GM18907 (cell line): ENCODE measurements at regions not wholly inside any gene's neighbourhood (a gene's known extent, or its start where the extent isn't known, plus 50 kb on each side); places are given as distances from the start of the nearest gene placed in this dataset.

ENCODE experiments used
- ATAC-seq: cut with Tn5 transposase; IDR thresholded peaks from one replicate; pipeline ENCODE4 v1.9.1; 2021; ENCODE audit warnings: mild to moderate bottlenecking, moderate library complexity; ENCODE audit not compliant: unreplicated experiment

DNA sequence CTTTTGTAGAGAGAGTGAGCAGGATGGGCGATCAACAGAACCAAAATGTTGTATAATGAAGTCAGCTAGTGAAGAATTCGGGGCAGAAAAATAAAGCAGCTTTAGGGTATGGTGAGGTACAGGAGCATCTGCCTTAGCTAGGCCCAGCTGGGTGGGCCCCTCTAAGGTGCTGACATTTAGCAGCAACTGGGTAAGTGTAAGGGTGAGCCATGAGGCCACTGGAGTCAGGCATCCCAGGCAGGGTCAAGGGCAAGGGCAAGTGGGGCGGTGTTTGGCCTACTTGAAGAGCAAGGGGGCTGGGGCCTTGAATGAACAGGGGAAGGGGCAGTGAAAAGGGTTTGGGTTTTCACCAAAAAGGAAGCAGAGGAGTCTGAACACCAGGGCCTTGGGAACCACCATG is 583.6 kb downstream of the BCL11B start:
- ATAC-seq: no peak

DNA sequence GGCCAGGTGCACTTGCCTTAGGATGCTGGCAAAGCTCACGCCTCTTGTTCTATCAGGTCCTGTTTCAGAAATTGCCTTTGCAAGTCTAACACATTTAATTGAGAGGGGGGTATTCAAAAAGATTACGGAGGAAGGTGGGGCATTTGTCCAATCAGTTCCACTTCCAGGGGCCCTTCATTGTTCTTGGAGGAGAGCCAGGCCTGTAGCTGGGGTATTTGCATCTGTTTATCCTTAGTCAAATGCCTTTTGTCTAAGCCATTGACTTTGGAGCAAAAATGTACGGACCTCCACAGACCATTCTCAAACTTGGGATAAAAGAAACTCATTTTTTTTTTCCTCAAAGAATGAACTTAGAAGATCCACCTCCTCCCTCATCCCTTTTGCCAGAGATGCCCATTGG is 582.0 kb downstream of the BCL11B start:
- ATAC-seq: no peak

DNA sequence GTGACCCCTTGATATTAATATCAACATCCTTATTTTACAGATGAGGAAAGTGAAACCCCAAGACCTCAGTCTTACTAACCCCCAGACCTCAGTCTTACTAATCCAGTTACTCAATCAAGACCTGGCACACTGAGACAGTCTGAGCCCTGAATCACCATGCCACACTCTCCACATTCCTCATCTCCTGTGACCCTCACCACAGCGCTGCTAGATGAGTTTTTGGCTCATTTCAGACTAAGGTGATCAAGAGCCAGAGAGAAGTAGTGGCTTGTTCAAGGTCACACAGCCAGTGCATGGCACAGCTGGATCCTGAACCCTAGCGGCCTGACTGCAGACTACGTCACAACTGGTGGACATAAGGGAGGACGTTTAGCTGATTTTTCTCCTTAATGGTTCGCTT is 579.2 kb downstream of the BCL11B start:
- no peak for ATAC-seq

DNA sequence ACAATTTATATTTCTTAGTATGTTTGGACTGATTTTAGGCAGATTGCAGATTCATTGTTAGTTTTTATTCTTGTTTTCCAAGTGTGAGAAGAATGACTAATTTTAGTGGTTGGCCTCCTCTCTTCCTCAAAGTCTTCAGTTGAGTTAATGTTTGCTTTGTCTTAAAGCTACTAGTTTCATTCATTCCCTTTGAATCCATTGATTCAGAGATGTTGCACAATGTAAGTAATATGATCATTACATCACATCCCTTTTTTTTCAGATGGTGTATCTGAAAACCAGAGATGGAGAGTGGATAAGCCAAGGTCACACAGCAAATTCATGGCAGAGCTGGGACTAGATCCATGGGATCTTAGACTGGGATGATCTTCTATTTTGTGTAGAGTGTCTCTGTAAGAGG is 577.5 kb downstream of the BCL11B start:
- ATAC-seq: no peak

DNA sequence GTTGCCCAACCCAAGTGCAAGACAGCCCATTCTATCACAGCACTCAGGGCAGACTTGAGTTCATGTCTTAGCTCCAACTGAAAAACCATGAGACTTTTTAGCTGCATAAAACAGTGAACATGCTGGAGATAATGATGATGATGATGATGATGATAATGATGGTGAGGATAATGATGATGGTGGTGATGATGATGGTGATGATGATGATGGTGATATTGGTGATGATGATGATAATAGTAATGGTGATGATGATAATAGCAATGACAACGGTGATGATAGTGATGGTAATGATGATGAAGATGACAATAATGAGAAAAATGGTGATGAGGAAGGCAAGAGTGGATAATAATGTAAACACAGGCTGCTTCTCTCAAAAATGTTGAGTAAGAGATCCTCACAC is 576.2 kb downstream of the BCL11B start:
- ATAC-seq: no peak

DNA sequence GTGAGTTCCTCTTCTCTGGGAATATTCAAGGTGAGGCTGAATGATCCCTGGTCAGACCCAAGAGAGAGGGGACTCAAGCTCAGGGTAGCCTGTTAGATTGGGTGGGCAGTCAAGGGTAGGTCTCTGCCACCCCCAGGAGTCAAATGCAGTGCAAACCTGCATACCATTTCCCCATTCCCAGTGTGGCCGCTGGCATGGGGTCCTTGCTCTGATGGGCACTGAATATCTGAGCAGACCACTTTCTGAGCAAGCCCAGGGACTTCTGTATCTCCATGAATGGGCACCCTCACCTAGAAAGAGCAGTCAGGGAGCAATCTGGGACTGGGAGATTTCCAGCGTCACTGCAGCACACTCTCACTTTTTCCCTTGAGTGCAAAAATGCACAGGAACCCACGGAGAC is 573.7 kb downstream of the BCL11B start:
- ATAC-seq: no peak

DNA sequence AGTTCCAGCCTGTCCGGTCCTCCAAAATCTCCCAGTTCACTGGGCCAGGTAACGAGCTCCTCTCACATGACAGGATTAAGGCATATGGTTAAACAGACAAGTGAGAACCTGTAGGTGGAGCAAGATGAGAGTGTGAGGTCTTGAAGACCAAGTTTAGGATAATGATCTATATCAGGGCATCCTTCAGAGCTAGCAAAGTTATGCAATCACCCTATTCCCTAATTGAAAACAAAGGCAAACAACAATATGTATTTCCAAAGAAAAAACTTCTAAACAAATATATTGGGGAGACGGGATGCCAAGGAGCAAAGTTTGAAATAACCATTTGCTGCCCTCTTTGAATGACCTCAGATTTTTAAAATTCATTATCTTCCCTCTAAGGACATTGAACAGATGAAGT is 571.2 kb downstream of the BCL11B start:
- ATAC-seq: no peak

DNA sequence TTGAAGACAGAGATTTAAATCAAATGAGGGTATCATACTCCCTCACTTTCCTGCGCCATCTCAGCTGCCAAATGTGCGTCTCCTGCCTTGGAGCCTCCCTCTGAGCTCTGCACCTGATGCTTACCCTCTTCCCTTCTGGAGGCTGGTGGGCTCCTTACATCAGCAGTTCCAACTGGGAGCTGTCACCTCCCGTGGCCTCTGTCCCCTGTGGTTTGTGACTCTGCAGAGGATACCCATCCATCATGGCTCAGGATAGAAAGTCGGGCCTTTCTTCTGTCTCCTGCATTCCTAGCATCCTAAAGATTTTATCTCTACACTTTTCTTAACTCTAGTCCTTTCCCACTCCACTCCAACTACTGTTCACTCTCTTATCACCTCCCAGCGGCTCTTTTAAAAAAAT is 570.6 kb downstream of the BCL11B start:
- no peak for ATAC-seq

DNA sequence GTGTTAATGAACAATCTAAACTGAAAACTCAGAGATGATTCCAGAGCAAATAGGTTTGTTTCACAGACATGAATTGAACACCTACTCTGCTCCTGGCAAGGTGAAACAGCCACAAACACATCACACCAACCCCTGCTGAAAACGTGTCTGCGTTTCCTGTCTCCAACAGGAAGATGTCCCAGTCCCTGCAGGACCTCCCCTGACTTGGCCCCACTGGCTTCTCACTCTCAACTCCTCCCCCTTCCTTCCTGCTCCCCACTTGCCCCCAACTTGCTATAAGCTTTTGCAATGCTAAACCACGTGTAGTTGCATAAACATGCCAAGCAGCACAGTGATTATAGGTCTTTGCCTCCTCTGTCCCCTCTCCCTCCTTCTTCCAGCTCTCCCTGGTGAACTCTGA is 567.6 kb downstream of the BCL11B start:
- no peak for ATAC-seq

DNA sequence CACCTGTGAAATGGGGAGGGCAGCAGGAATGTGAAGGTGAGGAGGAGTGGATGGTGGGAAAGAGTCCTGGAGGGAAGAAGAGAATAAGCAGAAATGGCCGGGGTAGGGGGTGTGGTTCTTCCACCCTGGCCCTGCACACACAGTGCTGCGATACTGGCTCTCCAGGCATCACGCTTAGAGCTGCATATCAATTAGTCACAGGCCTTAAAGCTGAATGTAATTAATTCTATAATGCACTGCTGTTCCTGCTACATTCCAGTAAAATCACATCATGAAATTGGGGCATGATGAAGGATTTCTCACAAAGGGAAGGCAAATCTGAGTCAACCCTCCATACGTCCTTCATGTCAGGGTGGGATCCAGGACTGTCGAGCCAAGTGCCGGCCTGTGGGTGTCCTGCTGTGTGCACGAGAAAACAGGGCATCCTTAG is 566.1 kb downstream of the BCL11B start:
- no peak for ATAC-seq

DNA sequence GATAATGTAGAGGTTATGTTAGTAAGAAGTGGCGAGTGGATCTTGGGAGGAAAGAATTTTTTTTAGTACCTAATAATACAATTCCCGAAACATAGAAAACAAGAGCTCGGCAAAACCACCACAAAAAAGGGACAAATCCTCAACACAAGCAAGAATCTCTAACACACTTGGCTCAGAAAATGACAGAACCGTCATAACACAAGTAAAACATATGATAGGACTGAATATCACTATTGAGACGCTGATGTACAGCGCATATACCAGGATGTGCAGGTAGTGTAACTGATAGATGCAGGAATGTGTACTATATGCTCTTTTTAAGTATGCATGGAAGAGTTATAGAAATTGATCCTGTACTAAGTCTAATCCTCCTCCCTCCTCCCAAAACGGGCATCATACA is 564.5 kb downstream of the BCL11B start:
- no peak for ATAC-seq

DNA sequence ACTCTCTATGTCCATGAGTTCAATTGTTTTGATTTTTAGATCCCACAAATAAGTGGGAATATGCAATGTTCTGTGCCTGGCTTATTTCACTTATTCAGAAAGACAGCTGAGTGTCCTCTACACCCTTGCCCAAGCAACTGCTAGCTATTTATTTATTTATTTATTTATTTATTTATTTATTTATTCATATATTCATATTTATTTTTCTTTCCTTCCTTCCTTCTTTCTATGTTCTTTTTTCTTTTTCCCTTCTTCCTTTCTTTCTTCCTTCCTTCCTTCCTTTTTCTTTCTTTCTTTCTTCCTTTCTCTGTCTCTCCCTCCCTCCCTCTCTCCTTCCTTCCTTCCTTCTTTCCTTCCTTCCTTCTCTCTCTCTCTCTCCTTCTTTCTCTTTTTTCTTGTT is 563.4 kb downstream of the BCL11B start:
- no peak for ATAC-seq

DNA sequence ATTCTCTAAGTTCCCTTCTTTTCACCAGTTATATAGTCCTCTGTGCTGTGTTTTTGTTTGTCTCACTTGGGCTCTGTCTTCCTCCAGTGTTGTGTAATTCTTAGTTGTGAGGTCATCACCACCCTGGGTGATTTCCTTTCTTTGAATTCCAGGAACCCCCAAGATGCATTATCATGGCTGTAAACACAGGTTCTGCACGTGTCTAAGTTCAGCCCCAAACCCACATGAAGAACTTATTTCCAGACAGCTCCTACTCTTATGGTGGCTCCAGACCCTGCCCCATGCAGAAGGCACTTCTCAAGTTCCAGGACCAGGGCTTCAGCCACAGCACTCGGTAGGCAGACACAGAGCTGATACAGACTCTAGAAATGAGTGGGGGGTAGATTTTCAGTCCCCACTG is 560.5 kb downstream of the BCL11B start:
- ATAC-seq: no peak

DNA sequence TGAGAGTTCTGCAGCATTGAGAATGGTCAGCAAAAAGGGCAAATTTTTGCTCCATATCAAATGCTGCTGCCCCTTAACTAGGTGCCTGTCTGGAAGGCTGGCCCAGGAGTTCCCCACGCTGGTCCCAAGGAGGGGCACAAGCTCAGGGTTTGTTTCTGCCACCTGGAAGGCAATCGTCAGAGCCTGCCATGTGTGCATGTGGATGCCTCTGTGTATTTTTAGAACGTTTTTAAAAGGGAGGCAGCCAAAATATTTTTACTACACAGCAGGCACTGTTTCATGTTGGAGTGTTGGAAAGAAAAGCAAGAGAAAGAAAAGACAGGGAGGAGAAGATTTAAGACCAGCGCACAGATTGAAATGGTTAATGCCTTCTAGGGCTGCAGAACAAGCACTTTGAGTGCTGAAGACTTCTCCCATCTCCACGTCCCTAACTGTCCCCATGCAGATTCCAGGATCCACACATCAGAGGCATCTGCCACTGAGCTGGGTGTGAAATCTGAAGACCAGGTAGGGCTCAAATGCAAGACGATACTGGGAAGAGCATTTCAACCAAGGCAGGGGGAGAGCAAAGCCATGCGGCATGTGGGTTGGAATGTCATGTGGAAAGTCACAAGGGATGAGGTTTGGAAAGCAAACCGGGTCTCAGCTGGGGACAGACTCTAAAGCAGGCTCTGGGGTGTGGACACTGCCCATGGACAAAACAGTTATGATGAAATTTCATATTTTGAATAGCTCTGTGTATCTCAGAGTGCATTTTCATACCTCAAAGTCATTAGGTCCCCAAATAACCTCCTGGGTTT is 557.2 kb downstream of the BCL11B start:
- ATAC-seq: no peak

DNA sequence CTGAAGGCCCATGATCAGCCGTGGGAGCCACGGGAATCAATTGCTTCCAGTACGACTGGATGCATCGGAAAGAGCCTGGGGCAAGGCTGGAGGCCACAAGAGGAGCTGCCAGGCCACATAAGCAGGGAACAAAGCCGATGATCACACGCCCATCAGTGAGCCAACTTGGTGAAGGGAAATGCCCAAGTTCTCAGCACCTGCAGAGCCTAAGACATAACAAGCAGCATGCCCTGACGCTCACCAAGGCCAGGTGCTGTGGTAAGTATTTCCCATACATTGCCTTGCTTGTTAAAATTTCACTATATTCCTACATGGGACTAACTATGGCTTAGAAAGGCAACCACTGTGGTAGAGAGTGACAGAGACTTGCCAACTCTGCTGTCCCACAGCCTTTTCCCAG is 555.9 kb downstream of the BCL11B start:
- ATAC-seq: no peak

DNA sequence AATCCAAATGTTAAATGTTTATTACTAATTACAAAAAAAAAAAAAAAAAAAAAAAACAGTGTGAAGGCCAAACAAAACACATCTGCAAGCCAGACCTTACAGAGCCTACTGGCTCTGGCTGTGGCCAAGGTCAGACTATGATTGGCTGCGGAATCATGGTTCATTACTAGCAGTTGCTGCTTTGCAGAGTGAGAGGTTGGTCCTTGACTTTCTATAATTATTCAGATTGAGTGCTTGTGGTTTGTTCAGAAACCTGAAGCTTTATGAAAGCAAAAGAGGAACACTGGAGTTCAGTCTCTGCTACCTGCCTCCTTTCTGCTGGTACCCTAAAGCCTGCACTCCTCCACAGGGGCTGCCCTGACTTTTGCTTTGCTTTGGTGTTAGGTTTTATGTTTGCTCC is 550.9 kb downstream of the BCL11B start:
- no peak for ATAC-seq

DNA sequence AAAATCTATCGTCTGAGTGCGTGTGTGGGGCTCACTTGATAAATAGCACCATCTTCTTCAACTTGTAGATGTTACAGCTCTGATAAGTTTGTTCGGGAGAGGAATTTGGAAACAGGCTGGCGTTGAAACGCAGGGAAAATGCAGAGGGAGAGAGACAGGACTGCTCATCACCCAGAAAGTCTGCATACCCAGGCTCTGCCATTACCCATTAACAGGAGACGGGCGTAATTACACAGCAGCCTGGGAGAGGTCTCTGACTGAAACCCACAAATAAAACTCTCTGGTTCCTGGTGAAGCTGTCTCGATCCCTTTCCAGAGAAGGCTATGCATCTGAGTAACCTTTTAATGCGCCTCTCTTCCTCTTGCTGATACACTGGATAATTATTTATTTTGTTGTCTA is 547.3 kb downstream of the BCL11B start:
- no peak for ATAC-seq

DNA sequence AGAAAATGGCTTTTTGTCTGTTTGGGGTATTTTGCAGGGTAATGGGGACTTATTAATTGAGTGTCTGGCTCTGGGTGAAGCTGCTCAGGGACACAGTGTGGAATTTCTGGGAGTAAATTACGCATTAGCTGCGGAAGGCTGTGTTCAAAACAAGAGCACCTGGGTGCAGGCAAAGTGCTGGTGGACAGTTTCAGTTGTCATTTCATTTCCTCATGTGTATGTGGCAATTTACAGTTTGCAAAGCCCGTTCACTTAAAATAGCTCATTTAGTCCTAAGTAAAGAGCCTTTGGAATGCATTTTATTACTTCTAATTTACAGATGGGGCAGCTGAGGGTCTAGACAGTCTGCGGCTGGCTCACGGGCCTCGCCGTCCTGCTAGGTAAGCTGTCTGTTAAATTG is 546.8 kb downstream of the BCL11B start:
- no peak for ATAC-seq

DNA sequence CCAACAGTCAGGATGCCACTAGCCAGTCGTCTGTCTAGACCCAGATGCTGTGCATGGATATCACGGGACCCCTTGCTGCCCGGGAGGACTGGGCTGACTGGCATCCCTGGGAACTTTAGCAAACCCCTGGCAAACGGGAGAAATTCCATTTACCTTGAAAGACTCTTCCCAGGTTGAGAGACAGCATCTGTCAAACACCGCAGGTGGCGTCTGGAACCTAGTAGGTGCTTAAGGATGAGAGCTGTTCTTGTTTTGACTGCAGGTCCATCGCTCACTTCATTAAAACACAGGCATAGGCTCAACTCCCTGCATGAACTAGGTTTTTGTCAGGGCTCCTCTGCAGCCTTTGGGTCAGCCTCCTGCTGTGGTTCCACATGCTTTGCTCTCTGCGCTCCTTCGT is 546.3 kb downstream of the BCL11B start:
- no peak for ATAC-seq

DNA sequence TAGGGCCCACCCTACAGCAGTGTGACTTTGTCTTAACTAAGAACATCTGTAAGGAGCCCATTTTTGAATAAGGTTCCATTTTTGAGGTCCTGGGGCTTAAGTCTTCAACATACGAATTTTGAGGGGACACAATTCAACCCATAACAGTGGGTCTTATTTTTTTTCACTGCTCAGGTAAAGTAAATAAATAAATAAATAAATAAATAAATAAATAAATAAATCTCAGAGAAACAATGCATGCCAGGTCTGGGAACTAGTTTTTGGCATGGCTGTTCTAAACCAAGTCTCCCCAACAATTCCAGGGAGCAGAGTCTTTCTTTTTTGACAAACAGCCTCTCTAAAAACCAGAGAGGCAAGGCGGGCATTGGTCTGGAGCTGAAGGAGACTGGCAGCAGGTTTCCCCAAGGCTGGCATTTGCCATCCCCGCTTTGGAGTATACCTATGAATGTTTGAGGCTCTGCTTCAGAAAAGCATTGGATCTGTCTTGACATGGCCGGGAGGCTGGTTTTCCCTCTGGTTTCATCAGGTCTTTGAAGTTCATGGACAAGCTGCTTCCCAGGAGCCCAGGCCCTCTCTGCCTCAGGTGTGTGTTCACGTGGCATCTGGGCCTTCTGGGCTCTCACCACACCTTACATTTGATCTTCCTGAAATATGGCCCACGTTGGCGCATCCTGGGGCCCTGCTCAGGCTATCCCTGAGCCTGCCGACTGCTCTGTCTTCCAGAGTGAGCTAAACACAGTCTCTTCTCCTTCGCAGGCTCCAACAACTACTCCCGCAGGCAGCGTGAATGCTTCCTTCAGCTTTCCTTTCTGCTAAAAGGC is 545.2 kb downstream of the BCL11B start:
- no peak for ATAC-seq

DNA sequence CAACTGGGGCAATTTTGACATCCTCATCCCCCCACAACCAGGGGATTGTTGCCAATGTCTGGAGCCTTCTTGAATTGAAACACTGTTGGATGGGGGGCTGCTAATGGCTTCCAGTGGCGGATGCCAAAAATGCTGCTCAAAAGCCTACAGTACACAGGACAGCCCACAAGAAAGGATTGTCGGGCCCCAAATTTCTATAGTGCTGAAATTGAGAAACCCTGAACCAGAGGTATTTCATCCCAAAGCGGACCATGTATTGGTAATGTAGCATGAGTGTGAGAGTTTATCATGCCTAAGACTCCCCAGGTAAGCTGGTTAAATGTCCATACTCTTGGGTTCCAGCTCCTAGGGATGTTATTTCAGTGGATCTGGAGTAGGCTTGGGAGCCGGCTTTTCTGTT is 544.0 kb downstream of the BCL11B start:
- ATAC-seq: no peak

DNA sequence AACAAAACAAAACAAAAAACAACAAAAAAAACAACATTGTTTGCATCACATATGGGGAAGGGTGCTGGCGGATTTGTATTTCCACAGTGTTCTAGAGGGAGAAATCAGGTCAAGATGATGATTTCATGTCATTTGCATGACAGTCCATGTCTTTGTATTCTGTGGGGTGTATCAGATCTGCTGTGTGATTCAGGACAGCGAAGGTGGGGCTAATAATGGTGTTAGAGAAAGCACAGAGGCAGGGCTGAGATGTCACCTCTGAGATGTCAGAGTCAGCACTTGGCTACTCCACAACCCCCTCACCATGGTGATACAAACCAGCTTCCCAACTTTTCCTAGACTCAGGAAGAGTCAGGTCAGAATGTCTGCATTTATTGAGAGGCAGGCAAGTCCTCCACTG is 543.2 kb downstream of the BCL11B start:
- ATAC-seq: no peak
